ENCODE measurements at regions not wholly inside any gene's neighbourhood (a gene's known extent, or its start where the extent isn't known, plus 50 kb on each side); places are given as distances from the start of the nearest gene placed in this dataset.

GRCh38 chr12:32987512-32987911 is 90.9 kb upstream of the PKP2 start:
- Histone ChIP-seq H2AK5ac (ENCODE audit: low read depth, low read length) (no peak overlapping the region), H4K8ac (ENCODE audit: low read depth, low read length) (no peak overlapping the region), H3K14ac (ENCODE audit: low read length) (no peak overlapping the region), H3K4me2 (ENCODE audit: insufficient read depth, low read length, poor library complexity, severe bottlenecking) (no peak overlapping the region), H3K79me1 (ENCODE audit: low read depth, low read length) (no peaks in the 10 kb centered on the region), H3K4me3 (ENCODE audit: low read length in 2 of 2) (no peak overlapping the region), H3K36me3 (replicated peaks in 1 of 2; ENCODE audit: control insufficient read depth in 2 of 2, insufficient read depth in 2 of 2, low read length in 2 of 2) (no peaks in the 10 kb centered on the region), H3K27ac (replicated peaks; ENCODE audit: low read length) (no peak overlapping the region), H3K18ac (ENCODE audit: low read length) (no peak overlapping the region), H4K91ac (ENCODE audit: low read depth, low read length, poor library complexity) (no peak overlapping the region), H2BK15ac (ENCODE audit: low read length) (no peak overlapping the region), H2BK120ac (ENCODE audit: low read depth, low read length) (no peak overlapping the region), H2BK5ac (ENCODE audit: low read length) (no peak overlapping the region), H2AFZ (ENCODE audit: low read length) (no peak overlapping the region), H3K4me1 (ENCODE audit: control insufficient read depth in 2 of 2, insufficient read depth in 1 of 2, low read depth in 1 of 2, low read length in 2 of 2) (peaks cover 2 to 3% of the 10 kb centered on the region in 2 donors), H3K4ac (ENCODE audit: low read length) (no peak overlapping the region), H3K9me3 (replicated peaks in 1 of 2; ENCODE audit: control insufficient read depth in 2 of 2, insufficient read depth in 1 of 2, low read depth in 1 of 2, low read length in 2 of 2) (no peaks in the 10 kb centered on the region), H3K9ac (ENCODE audit: low read depth, low read length, poor library complexity) (no peak overlapping the region), H3K27me3 (ENCODE audit: control insufficient read depth in 3 of 3, insufficient read depth in 3 of 3, low read depth in 1 of 3, low read length in 3 of 3) (no peaks in the 10 kb centered on the region), H2BK12ac (ENCODE audit: low read length) (no peak overlapping the region), H3K23ac (ENCODE audit: low read depth, low read length, poor library complexity) (no peak overlapping the region)
- no peak for DNase-seq (ENCODE audit: low spot score)
- WGBS, 2 donors (ENCODE audit: extremely low coverage in 2 of 2, insufficient read length in 2 of 2, insufficient replicate concordance in 1 of 2), result no CpG with 5 or more reads among the region's 1 CpG

DNA sequence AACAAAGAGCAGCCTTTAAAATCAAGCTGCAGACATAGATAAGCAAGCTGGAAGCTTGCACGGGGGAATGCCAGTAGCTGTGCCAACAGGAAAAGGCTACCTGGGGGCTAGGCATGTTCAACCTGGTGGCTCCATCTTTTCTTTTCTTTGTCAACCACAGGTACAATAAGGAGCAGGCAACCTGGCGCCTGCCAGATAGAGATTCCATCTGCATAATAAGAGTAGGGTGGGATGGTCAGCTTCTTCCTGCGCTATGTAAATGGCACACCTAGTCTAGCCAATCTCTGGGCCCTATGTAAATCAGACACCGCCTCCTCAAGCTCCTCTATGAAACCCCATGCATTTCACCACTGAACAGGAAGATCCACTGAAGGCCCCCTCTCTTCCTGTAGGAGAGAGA is 87.4 kb upstream of the PKP2 start:
- Histone ChIP-seq H2BK120ac (ENCODE audit: low read depth, low read length) (no peak overlapping the region), H3K36me3 (replicated peaks in 1 of 2; ENCODE audit: control insufficient read depth in 2 of 2, insufficient read depth in 2 of 2, low read length in 2 of 2) (no peaks in the 10 kb centered on the region), H3K18ac (ENCODE audit: low read length) (no peak overlapping the region), H2AK5ac (ENCODE audit: low read depth, low read length) (no peak overlapping the region), H4K8ac (ENCODE audit: low read depth, low read length) (no peak overlapping the region), H3K27ac (replicated peaks; ENCODE audit: low read length) (no peak overlapping the region), H2BK12ac (ENCODE audit: low read length) (no peak overlapping the region), H3K9me3 (replicated peaks in 1 of 2; ENCODE audit: control insufficient read depth in 2 of 2, insufficient read depth in 1 of 2, low read depth in 1 of 2, low read length in 2 of 2) (no peaks in the 10 kb centered on the region), H3K9ac (ENCODE audit: low read depth, low read length, poor library complexity) (no peak overlapping the region), H3K23ac (ENCODE audit: low read depth, low read length, poor library complexity) (no peak overlapping the region), H3K79me1 (ENCODE audit: low read depth, low read length) (no peaks in the 10 kb centered on the region), H3K4me3 (ENCODE audit: low read length in 2 of 2) (no peak overlapping the region), H2AFZ (ENCODE audit: low read length) (no peak overlapping the region), H3K27me3 (ENCODE audit: control insufficient read depth in 3 of 3, insufficient read depth in 3 of 3, low read depth in 1 of 3, low read length in 3 of 3) (no peaks in the 10 kb centered on the region), H2BK5ac (ENCODE audit: low read length) (no peak overlapping the region), H4K91ac (ENCODE audit: low read depth, low read length, poor library complexity) (no peak overlapping the region), H3K4me2 (ENCODE audit: insufficient read depth, low read length, poor library complexity, severe bottlenecking) (no peak overlapping the region), H3K4me1 (ENCODE audit: control insufficient read depth in 2 of 2, insufficient read depth in 1 of 2, low read depth in 1 of 2, low read length in 2 of 2) (no peaks in the 10 kb centered on the region), H2BK15ac (ENCODE audit: low read length) (no peak overlapping the region), H3K14ac (ENCODE audit: low read length) (no peak overlapping the region), H3K4ac (ENCODE audit: low read length) (no peak overlapping the region)
- WGBS, 2 donors (ENCODE audit: extremely low coverage in 2 of 2, insufficient read length in 2 of 2, insufficient replicate concordance in 1 of 2), result no CpG with 5 or more reads among the region's 4 CpGs
- DNase-seq (ENCODE audit: low spot score), result no peak

DNA sequence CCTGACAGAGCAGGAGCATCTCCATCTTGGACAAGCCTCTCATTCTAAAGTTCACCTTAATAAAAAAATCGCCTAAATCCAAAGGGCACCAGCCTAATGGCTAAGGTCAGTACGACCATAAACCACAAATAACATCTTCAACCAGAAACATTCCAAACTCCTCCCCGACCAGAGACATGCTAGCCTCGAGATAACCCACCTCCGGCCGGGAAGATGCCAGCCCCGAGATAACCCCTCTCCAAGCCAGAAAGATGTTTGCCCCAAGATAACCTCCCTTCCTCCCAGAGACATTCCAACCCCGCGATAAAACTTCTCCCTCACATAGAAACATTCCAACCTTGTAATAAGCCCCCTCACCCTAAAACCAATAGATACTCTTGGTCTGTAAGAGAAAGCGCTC is 86.8 kb upstream of the PKP2 start:
- Histone ChIP-seq H3K27me3 (ENCODE audit: control insufficient read depth in 3 of 3, insufficient read depth in 3 of 3, low read depth in 1 of 3, low read length in 3 of 3) (no peaks in the 10 kb centered on the region), H3K18ac (ENCODE audit: low read length) (no peak overlapping the region), H2BK12ac (ENCODE audit: low read length) (no peak overlapping the region), H3K36me3 (replicated peaks in 1 of 2; ENCODE audit: control insufficient read depth in 2 of 2, insufficient read depth in 2 of 2, low read length in 2 of 2) (no peaks in the 10 kb centered on the region), H3K14ac (ENCODE audit: low read length) (no peak overlapping the region), H3K9ac (ENCODE audit: low read depth, low read length, poor library complexity) (no peak overlapping the region), H3K4me1 (ENCODE audit: control insufficient read depth in 2 of 2, insufficient read depth in 1 of 2, low read depth in 1 of 2, low read length in 2 of 2) (no peaks in the 10 kb centered on the region), H3K27ac (replicated peaks; ENCODE audit: low read length) (no peak overlapping the region), H2BK5ac (ENCODE audit: low read length) (no peak overlapping the region), H3K9me3 (replicated peaks in 1 of 2; ENCODE audit: control insufficient read depth in 2 of 2, insufficient read depth in 1 of 2, low read depth in 1 of 2, low read length in 2 of 2) (no peaks in the 10 kb centered on the region), H2BK15ac (ENCODE audit: low read length) (no peak overlapping the region), H3K79me1 (ENCODE audit: low read depth, low read length) (no peaks in the 10 kb centered on the region), H4K8ac (ENCODE audit: low read depth, low read length) (no peak overlapping the region), H2AK5ac (ENCODE audit: low read depth, low read length) (no peak overlapping the region), H2BK120ac (ENCODE audit: low read depth, low read length) (no peak overlapping the region), H4K91ac (ENCODE audit: low read depth, low read length, poor library complexity) (no peak overlapping the region), H3K4me3 (ENCODE audit: low read length in 2 of 2) (no peak overlapping the region), H3K4me2 (ENCODE audit: insufficient read depth, low read length, poor library complexity, severe bottlenecking) (no peak overlapping the region), H2AFZ (ENCODE audit: low read length) (no peak overlapping the region), H3K23ac (ENCODE audit: low read depth, low read length, poor library complexity) (no peak overlapping the region), H3K4ac (ENCODE audit: low read length) (no peak overlapping the region)
- DNase-seq (ENCODE audit: low spot score), result no peak
- WGBS, 2 donors (ENCODE audit: extremely low coverage in 2 of 2, insufficient read length in 2 of 2, insufficient replicate concordance in 1 of 2), result no CpG with 5 or more reads among the region's 10 CpGs

DNA sequence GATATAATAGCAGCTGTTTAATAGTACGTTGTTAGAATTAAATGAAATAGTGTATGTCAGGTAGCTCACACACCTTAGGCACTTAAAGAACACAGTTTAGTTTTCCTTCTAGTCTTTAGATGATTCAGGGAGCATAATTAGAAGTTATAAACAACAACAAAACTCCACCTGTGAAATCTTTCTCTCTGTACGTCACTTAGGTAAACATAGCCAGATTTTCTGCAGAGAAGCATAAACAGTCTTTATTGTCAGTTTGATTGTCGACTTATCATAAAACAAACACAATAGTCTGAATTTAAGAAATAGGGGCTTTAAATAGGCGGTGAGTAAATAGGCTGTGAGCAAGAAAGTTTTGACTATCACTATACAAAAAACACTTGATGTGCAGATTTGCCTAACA is 84.6 kb upstream of the PKP2 start:
- H3K4me1 ChIP-seq (ENCODE audit: control insufficient read depth in 2 of 2, insufficient read depth in 1 of 2, low read depth in 1 of 2, low read length in 2 of 2), result no peaks in the 10 kb centered on the region
- no peak overlapping the region for H2BK15ac ChIP-seq (ENCODE audit: low read length)
- no peak overlapping the region for H2AFZ ChIP-seq (ENCODE audit: low read length)
- H3K4ac ChIP-seq (ENCODE audit: low read length), result no peak overlapping the region
- H3K18ac ChIP-seq (ENCODE audit: low read length), result no peak overlapping the region
- no peaks in the 10 kb centered on the region for H3K36me3 ChIP-seq (replicated peaks in 1 of 2; ENCODE audit: control insufficient read depth in 2 of 2, insufficient read depth in 2 of 2, low read length in 2 of 2)
- no peak overlapping the region for H2BK5ac ChIP-seq (ENCODE audit: low read length)
- H3K4me3 ChIP-seq (ENCODE audit: low read length in 2 of 2), result no peak overlapping the region
- H2BK120ac ChIP-seq (ENCODE audit: low read depth, low read length), result no peak overlapping the region
- DNase-seq (ENCODE audit: low spot score), result no peak
- H3K9me3 ChIP-seq (replicated peaks in 1 of 2; ENCODE audit: control insufficient read depth in 2 of 2, insufficient read depth in 1 of 2, low read depth in 1 of 2, low read length in 2 of 2), result no peaks in the 10 kb centered on the region
- H2BK12ac ChIP-seq (ENCODE audit: low read length), result no peak overlapping the region
- no peak overlapping the region for H3K14ac ChIP-seq (ENCODE audit: low read length)
- no peaks in the 10 kb centered on the region for H3K79me1 ChIP-seq (ENCODE audit: low read depth, low read length)
- H4K8ac ChIP-seq (ENCODE audit: low read depth, low read length), result no peak overlapping the region
- H3K27ac ChIP-seq (replicated peaks; ENCODE audit: low read length), result no peak overlapping the region
- H3K27me3 ChIP-seq (ENCODE audit: control insufficient read depth in 3 of 3, insufficient read depth in 3 of 3, low read depth in 1 of 3, low read length in 3 of 3), result no peaks in the 10 kb centered on the region
- H2AK5ac ChIP-seq (ENCODE audit: low read depth, low read length), result no peak overlapping the region
- no CpG with 5 or more reads among the region's 4 CpGs for WGBS, 2 donors (ENCODE audit: extremely low coverage in 2 of 2, insufficient read length in 2 of 2, insufficient replicate concordance in 1 of 2)
- H3K23ac ChIP-seq (ENCODE audit: low read depth, low read length, poor library complexity), result no peak overlapping the region
- no peak overlapping the region for H3K4me2 ChIP-seq (ENCODE audit: insufficient read depth, low read length, poor library complexity, severe bottlenecking)
- no peak overlapping the region for H4K91ac ChIP-seq (ENCODE audit: low read depth, low read length, poor library complexity)
- H3K9ac ChIP-seq (ENCODE audit: low read depth, low read length, poor library complexity), result no peak overlapping the region

Data from neuronal stem cell (in vitro differentiated cells).